NT2/D1 (cell line): ENCODE measurements at regions not wholly inside any gene's neighbourhood (a gene's known extent, or its start where the extent isn't known, plus 50 kb on each side); places are given as distances from the start of the nearest gene placed in this dataset.

Experiments used
- DNase-seq: peaks from one replicate; pipeline ENCODE4 v3.0.0-alpha.2; 2011; ENCODE audit warnings: low read depth, low spot score
- H3K27me3 ChIP-seq: 2 replicates; pipeline ENCODE4 v1.6.0; 2011; ENCODE audit warnings: mild to moderate bottlenecking; ENCODE audit not compliant: insufficient read length, insufficient read depth
- H3K36me3 ChIP-seq: 2 replicates; pipeline ENCODE4 v1.6.1; 2011; ENCODE audit warnings: mild to moderate bottlenecking, low read length, mixed read lengths; ENCODE audit not compliant: insufficient read depth, insufficient read length
- H3K4me1 ChIP-seq: 2 replicates; pipeline ENCODE4 v1.5.1; 2011; ENCODE audit not compliant: insufficient read depth, insufficient read length
- H3K4me3 ChIP-seq: 2 replicates; pipeline ENCODE4 v1.5.1; 2011; ENCODE audit warnings: low read depth; ENCODE audit not compliant: insufficient read length
- H3K9ac ChIP-seq: 2 replicates; pipeline ENCODE4 v1.6.0; 2011; ENCODE audit warnings: low read depth; ENCODE audit not compliant: insufficient read length
- H3K9me3 ChIP-seq: 2 replicates; pipeline ENCODE4 v1.5.1; 2011; ENCODE audit warnings: mild to moderate bottlenecking, low read length; ENCODE audit not compliant: insufficient read depth
- SUZ12 ChIP-seq: IDR thresholded peaks from 2 replicates; pipeline ENCODE4 v1.6.1; 2011; ENCODE audit not compliant: insufficient read length, insufficient read depth; ENCODE audit errors: extremely low read depth
- YY1 ChIP-seq: IDR thresholded peaks from 2 replicates; pipeline ENCODE4 v1.6.1; 2011; ENCODE audit not compliant: insufficient read length, insufficient read depth
- ZNF274 ChIP-seq: IDR thresholded peaks from 2 replicates; pipeline ENCODE4 v1.6.1; 2011; ENCODE audit warnings: mild to moderate bottlenecking, low read depth, low read length

GRCh38 chr7:15123901-15124300 is 221.3 kb upstream of the DGKB start:
- DNase-seq = no peak
- Histone ChIP-seq H3K9me3 (no peaks in the 10 kb centered on the region), H3K4me1 (no peaks in the 10 kb centered on the region), H3K4me3 (no peak overlapping the region), H3K27me3 (no peaks in the 10 kb centered on the region), H3K36me3 (no peaks in the 10 kb centered on the region), H3K9ac (no peak overlapping the region)
- no peak for TF ChIP-seq YY1
- no peak for TF ChIP-seq SUZ12
- no peak for TF ChIP-seq ZNF274

GRCh38 chr7:15113752-15114151 is 211.2 kb upstream of the DGKB start:
- no peaks in the 10 kb centered on the region for H3K36me3 ChIP-seq
- H3K4me1 ChIP-seq = no peaks in the 10 kb centered on the region
- no peaks in the 10 kb centered on the region for H3K9me3 ChIP-seq
- no peaks in the 10 kb centered on the region for H3K27me3 ChIP-seq
- TF ChIP-seq YY1 (no peak), SUZ12 (no peak), ZNF274 (no peak)
- H3K9ac ChIP-seq = no peak overlapping the region
- H3K4me3 ChIP-seq = no peak overlapping the region
- DNase-seq = no peak

GRCh38 chr7:15105711-15106110 is 203.2 kb upstream of the DGKB start:
- no peak for DNase-seq
- no peaks in the 10 kb centered on the region for H3K27me3 ChIP-seq
- TF ChIP-seq YY1 = no peak
- TF ChIP-seq SUZ12 = no peak
- no peak for TF ChIP-seq ZNF274
- H3K4me3 ChIP-seq = no peak overlapping the region
- no peaks in the 10 kb centered on the region for H3K4me1 ChIP-seq
- H3K9me3 ChIP-seq = no peaks in the 10 kb centered on the region
- H3K36me3 ChIP-seq = no peaks in the 10 kb centered on the region
- no peak overlapping the region for H3K9ac ChIP-seq

GRCh38 chr7:15104411-15105092 is 202.0 kb upstream of the DGKB start:
- H3K9me3 ChIP-seq = no peaks in the 10 kb centered on the region
- H3K27me3 ChIP-seq = no peaks in the 10 kb centered on the region
- no peaks in the 10 kb centered on the region for H3K4me1 ChIP-seq
- DNase-seq = no peak
- no peak overlapping the region for H3K4me3 ChIP-seq
- no peaks in the 10 kb centered on the region for H3K36me3 ChIP-seq
- H3K9ac ChIP-seq = no peak overlapping the region
- TF ChIP-seq ZNF274 (no peak), SUZ12 (no peak), YY1 (no peak)

- Histone ChIP-seq H3K9ac (no peak overlapping the region), H3K27me3 (no peaks in the 10 kb centered on the region), H3K4me1 (no peaks in the 10 kb centered on the region), H3K36me3 (no peaks in the 10 kb centered on the region), H3K9me3 (no peaks in the 10 kb centered on the region), H3K4me3 (no peak overlapping the region)
- DNase-seq = no peak
- TF ChIP-seq SUZ12 (no peak), YY1 (no peak), ZNF274 (no peak)
Observed at GRCh38 chr7:15099074-15099473, 196.5 kb upstream of the DGKB start.

- Histone ChIP-seq H3K27me3 (no peaks in the 10 kb centered on the region), H3K36me3 (no peaks in the 10 kb centered on the region)
- no peak for TF ChIP-seq SUZ12
- no peak for TF ChIP-seq ZNF274
- TF ChIP-seq YY1 = no peak
Observed at GRCh38 chr7:15096853-15097252, 194.3 kb upstream of the DGKB start.

GRCh38 chr7:15094989-15095388 is 192.4 kb upstream of the DGKB start:
- no peaks in the 10 kb centered on the region for H3K27me3 ChIP-seq
- DNase-seq = no peak
- no peaks in the 10 kb centered on the region for H3K36me3 ChIP-seq
- H3K9ac ChIP-seq = no peak overlapping the region
- no peaks in the 10 kb centered on the region for H3K9me3 ChIP-seq
- TF ChIP-seq YY1 (no peak), SUZ12 (no peak), ZNF274 (no peak)
- no peak overlapping the region for H3K4me3 ChIP-seq
- no peaks in the 10 kb centered on the region for H3K4me1 ChIP-seq

More at GRCh38 chr7:15096853-15097252, 194.3 kb upstream of the DGKB start:
- Histone ChIP-seq H3K4me1 (no peaks in the 10 kb centered on the region), H3K4me3 (no peak overlapping the region), H3K9me3 (no peaks in the 10 kb centered on the region), H3K9ac (no peak overlapping the region)
- DNase-seq = no peak
